Ishikawa (cell line): ENCODE measurements at regions not wholly inside any gene's neighbourhood (a gene's known extent, or its start where the extent isn't known, plus 50 kb on each side); places are given as distances from the start of the nearest gene placed in this dataset.

Source experiments
- CEBPB ChIP-seq: IDR thresholded peaks from 2 replicates; pipeline ENCODE4 v1.6.1; 2012
- EGR1 ChIP-seq: IDR thresholded peaks from 2 replicates; pipeline ENCODE4 v1.6.1; 2012
- EP300 ChIP-seq: IDR thresholded peaks from 2 replicates; pipeline ENCODE4 v1.6.1; 2012; ENCODE audit warnings: borderline replicate concordance
- RAD21 ChIP-seq: IDR thresholded peaks from 2 replicates; pipeline ENCODE4 v1.6.1; 2012; ENCODE audit warnings: low read depth
- TAF1 ChIP-seq: IDR thresholded peaks from 2 replicates; pipeline ENCODE4 v1.6.1; 2012; ENCODE audit warnings: low read depth, mild to moderate bottlenecking
- TCF12 ChIP-seq: IDR thresholded peaks from 2 replicates; pipeline ENCODE4 v1.6.1; 2012; ENCODE audit warnings: low read depth
- TEAD4 ChIP-seq: IDR thresholded peaks from 2 replicates; pipeline ENCODE4 v1.6.1; 2012
- YY1 ChIP-seq: IDR thresholded peaks from 2 replicates; pipeline ENCODE4 v1.6.1; 2012; ENCODE audit warnings: low read depth
- TF ChIP-seq, protein P1 (sequence below): IDR thresholded peaks from 2 replicates; pipeline ENCODE4 v1.6.1; 2012
- TF ChIP-seq, protein P2 (sequence below): IDR thresholded peaks from 2 replicates; pipeline ENCODE4 v1.6.1; 2012; ENCODE audit warnings: low read depth, mild to moderate bottlenecking

DNA sequence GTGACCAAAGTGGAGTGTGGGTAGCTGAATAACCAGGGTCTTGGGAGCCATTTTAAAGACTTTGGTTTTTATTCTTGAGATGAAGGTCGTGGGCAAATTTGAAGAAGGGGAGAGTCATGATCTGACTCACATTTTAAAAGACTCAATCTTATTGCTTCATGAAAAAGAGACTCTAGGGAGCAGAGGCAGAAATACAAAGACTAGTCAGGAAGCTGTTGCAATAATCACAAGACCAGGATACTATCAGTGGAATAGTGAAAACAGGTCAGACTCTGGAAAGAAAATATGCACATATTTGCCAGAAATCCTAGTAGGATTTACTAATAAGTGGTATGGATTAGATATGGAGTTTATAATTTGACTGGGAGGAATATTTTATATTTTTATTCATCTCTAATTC, 448.4 kb downstream of the RAPGEF2 start:
- TF ChIP-seq EP300 (no peak), TAF1 (no peak), CEBPB (no peak), RAD21 (no peak), TEAD4 (no peak), EGR1 (no peak), TCF12 (no peak), YY1 (no peak)
- TF ChIP-seq, protein P1, sequence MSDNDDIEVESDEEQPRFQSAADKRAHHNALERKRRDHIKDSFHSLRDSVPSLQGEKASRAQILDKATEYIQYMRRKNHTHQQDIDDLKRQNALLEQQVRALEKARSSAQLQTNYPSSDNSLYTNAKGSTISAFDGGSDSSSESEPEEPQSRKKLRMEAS = no peak
- TF ChIP-seq, protein P2, sequence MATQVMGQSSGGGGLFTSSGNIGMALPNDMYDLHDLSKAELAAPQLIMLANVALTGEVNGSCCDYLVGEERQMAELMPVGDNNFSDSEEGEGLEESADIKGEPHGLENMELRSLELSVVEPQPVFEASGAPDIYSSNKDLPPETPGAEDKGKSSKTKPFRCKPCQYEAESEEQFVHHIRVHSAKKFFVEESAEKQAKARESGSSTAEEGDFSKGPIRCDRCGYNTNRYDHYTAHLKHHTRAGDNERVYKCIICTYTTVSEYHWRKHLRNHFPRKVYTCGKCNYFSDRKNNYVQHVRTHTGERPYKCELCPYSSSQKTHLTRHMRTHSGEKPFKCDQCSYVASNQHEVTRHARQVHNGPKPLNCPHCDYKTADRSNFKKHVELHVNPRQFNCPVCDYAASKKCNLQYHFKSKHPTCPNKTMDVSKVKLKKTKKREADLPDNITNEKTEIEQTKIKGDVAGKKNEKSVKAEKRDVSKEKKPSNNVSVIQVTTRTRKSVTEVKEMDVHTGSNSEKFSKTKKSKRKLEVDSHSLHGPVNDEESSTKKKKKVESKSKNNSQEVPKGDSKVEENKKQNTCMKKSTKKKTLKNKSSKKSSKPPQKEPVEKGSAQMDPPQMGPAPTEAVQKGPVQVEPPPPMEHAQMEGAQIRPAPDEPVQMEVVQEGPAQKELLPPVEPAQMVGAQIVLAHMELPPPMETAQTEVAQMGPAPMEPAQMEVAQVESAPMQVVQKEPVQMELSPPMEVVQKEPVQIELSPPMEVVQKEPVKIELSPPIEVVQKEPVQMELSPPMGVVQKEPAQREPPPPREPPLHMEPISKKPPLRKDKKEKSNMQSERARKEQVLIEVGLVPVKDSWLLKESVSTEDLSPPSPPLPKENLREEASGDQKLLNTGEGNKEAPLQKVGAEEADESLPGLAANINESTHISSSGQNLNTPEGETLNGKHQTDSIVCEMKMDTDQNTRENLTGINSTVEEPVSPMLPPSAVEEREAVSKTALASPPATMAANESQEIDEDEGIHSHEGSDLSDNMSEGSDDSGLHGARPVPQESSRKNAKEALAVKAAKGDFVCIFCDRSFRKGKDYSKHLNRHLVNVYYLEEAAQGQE = no peak
